GM12873 (cell line): ENCODE measurements at regions not wholly inside any gene's neighbourhood (a gene's known extent, or its start where the extent isn't known, plus 50 kb on each side); places are given as distances from the start of the nearest gene placed in this dataset.

Experiments
- CTCF ChIP-seq: IDR thresholded peaks from 2 replicates; pipeline ENCODE4 v1.5.1; 2012; ENCODE audit warnings: low read depth, mild to moderate bottlenecking, moderate library complexity, low read length, control low read depth; ENCODE audit not compliant: insufficient read depth; ENCODE audit errors: missing control alignments

DNA sequence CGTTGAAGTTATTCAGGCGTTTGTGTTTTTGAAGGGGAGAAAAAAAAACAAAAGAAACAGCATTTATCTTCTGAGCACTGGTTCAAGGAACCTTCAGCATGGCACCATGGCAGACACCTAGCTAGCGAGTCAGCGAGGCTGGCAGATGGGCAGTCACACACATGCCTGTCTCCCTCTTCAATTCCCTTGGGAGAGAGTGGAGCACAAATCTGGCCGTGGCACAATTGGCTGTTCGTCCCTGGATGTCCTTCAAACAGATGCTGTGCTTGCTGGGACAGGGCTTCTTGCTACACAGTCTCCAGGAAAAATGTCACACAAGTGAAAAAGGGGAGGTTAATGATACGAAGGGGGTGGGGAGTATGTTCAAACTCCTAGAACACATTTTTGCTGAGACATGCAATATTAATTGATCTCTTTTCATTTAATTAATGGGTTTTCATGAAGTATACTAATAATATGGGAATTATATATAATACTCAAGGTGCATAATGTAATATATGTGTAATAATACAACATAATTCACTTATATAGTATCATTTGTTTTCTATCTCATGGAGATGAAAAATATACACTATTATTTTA is 1674.5 kb upstream of the SLC10A2 start:
- no peak for TF ChIP-seq CTCF

DNA sequence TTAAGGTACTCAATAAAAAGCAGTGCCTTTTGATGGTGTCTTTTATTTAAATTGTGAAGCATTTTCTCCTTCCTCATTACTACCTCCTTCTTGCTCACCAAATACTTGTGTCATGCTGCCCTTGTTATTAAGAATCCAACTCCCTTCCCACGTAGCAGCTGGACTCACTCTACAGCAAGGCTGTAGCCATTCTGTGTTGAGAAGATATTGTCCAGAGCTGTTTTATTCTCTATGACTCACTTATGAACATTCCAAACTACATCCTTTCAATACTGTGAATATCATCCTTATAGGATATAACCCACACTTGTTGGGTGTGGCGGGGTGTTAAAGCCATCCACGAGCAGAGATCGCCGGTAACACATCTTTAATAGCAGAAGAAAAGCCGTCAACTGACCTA is 1671.5 kb upstream of the SLC10A2 start:
- TF ChIP-seq CTCF: no peak

GRCh38 chr13:104733427-104733826 is 1667.2 kb upstream of the SLC10A2 start:
- no peak for TF ChIP-seq CTCF

GRCh38 chr13:104715111-104715510 is 1648.9 kb upstream of the SLC10A2 start:
- no peak for TF ChIP-seq CTCF

- TF ChIP-seq CTCF: no peak
These were observed 1639.0 kb upstream of the SLC10A2 start for GRCh38 chr13:104705031-104705750.

GRCh38 chr13:104701591-104701990 is 1635.4 kb upstream of the SLC10A2 start:
- no peak for TF ChIP-seq CTCF

- no peak for TF ChIP-seq CTCF
These were observed 1628.2 kb upstream of the SLC10A2 start for GRCh38 chr13:104694397-104694796.
